CD4-positive, alpha-beta memory T cell (primary cell): ENCODE measurements at regions not wholly inside any gene's neighbourhood (a gene's known extent, or its start where the extent isn't known, plus 50 kb on each side); places are given as distances from the start of the nearest gene placed in this dataset.

ENCODE experiments used
- CTCF ChIA-PET: fragments of 350-600 bp; sonication (Branson Sonifier 250); formaldehyde crosslinking; loops from one replicate; lab custom pipeline; 2021; ENCODE audit warnings: inconsistent platforms; ENCODE audit not compliant: partially characterized antibody; lab: Charles Lee
- POLR2A ChIA-PET: fragments of 350-600 bp; sonication (Branson Sonifier 250); formaldehyde crosslinking; loops from one replicate; lab custom pipeline; 2021; ENCODE audit not compliant: partially characterized antibody; lab: Charles Lee
- DNase-seq, 5 donors: peaks; one replicate each; pipeline versions ENCODE4 v3.0.0 to v3.0.0-alpha.2; 2020 to 2022; ENCODE audit warnings: mixed read lengths in 1 of 5
- H3K27ac ChIP-seq: one replicate; pipeline ENCODE4 v1.7.0; 2013; ENCODE audit warnings: low read depth, low read length
- H3K27me3 ChIP-seq: 2 replicates; pipeline ENCODE4 v1.7.0; 2013; ENCODE audit warnings: mild to moderate bottlenecking, low read length, moderate library complexity; ENCODE audit not compliant: insufficient read depth
- H3K36me3 ChIP-seq: 2 replicates; pipeline ENCODE4 v1.7.0; 2013; ENCODE audit warnings: mild to moderate bottlenecking, low read length, moderate library complexity; ENCODE audit not compliant: insufficient read depth
- H3K4me1 ChIP-seq: 2 replicates; pipeline ENCODE4 v1.7.0; 2013; ENCODE audit warnings: mild to moderate bottlenecking, low read length, moderate library complexity; ENCODE audit not compliant: insufficient read depth
- H3K4me3 ChIP-seq, 2 donors: one replicate each; pipeline ENCODE4 v1.7.0; 2013; ENCODE audit warnings: low read length in 2 of 2, mild to moderate bottlenecking in 1 of 2
- H3K9me3 ChIP-seq, 2 donors: one replicate each; pipeline ENCODE4 v1.7.0; 2013; ENCODE audit warnings: low read length in 2 of 2, control low read depth in 1 of 2; ENCODE audit not compliant: control insufficient read depth in 1 of 2
- H3K27ac Mint-ChIP-seq, 7 donors: one replicate each; pipeline ENCODE4 v1.8.0; 2020 to 2021; ENCODE audit warnings: mixed read lengths in 7 of 7, mild to moderate bottlenecking in 6 of 7, inconsistent platforms in 3 of 7, moderate library complexity in 3 of 7
- H3K27me3 Mint-ChIP-seq, 2 donors: one replicate each; pipeline ENCODE4 v1.8.0; 2020 to 2021; ENCODE audit warnings: mixed read lengths in 2 of 2
- H3K36me3 Mint-ChIP-seq, 2 donors: one replicate each; pipeline ENCODE4 v1.8.0; 2020 to 2021; ENCODE audit warnings: mixed read lengths in 2 of 2, inconsistent platforms in 1 of 2, mild to moderate bottlenecking in 1 of 2
- H3K4me1 Mint-ChIP-seq, 4 donors: one replicate each; pipeline ENCODE4 v1.8.0; 2020 to 2021; ENCODE audit warnings: mixed read lengths in 4 of 4, mild to moderate bottlenecking in 1 of 4
- H3K4me3 Mint-ChIP-seq, 8 donors: one replicate each; pipeline ENCODE4 v1.8.0; 2020 to 2021; ENCODE audit warnings: mixed read lengths in 8 of 8, mild to moderate bottlenecking in 7 of 8, moderate library complexity in 6 of 8, inconsistent platforms in 3 of 8
- H3K9me3 Mint-ChIP-seq, 8 donors: one replicate each; pipeline ENCODE4 v1.8.0; 2020 to 2021; ENCODE audit warnings: mixed read lengths in 8 of 8, mild to moderate bottlenecking in 5 of 8, inconsistent platforms in 3 of 8, moderate library complexity in 1 of 8
- intact Hi-C: fragments of 100-400 bp; cut with micrococcal nuclease; formaldehyde crosslinking; loops from one replicate; pipeline ENCODE4 v1.15.1; 2023

- Histone ChIP-seq H3K27me3 (no peaks in the 10 kb centered on the region), H3K4me3 (no peak overlapping the region), H3K27ac (no peak overlapping the region), H3K4me1 (peaks cover 17% of the 10 kb centered on the region), H3K9me3 (no peaks in the 10 kb centered on the region), H3K36me3 (no peaks in the 10 kb centered on the region)
- peaks cover 18 to 36% of the 10 kb centered on the region in 2 donors for H3K36me3 Mint-ChIP-seq
- peak overlapping the region in 2 of 7 donors; percentile 42 to 46 for H3K27ac Mint-ChIP-seq
- no peak for DNase-seq
- CTCF ChIA-PET = no interaction called here
- H3K4me3 Mint-ChIP-seq = peak overlapping the region in 3 of 8 donors; percentile 1 to 32 (median 22)
- peaks cover 30 to 48% (median 37%) of the 10 kb centered on the region in 4 donors for H3K4me1 Mint-ChIP-seq
- no peaks in the 10 kb centered on the region for H3K27me3 Mint-ChIP-seq
- H3K9me3 Mint-ChIP-seq = peaks cover 0 to 20% (median 8%) of the 10 kb centered on the region in 8 donors
- POLR2A ChIA-PET = no interaction called here
- intact Hi-C loops = no loop called here
Observed at GRCh38 chr10:60576130-60577069, 186.7 kb upstream of the ANK3 start.

- no peak for DNase-seq
- no peaks in the 10 kb centered on the region for H3K27me3 ChIP-seq
- H3K4me3 ChIP-seq = no peak overlapping the region
- Mint-ChIP-seq H3K27me3 (no peaks in the 10 kb centered on the region), H3K36me3 (peaks cover 15 to 37% of the 10 kb centered on the region in 2 donors), H3K4me3 (no peak overlapping the region), H3K4me1 (peaks cover 34 to 54% (median 39%) of the 10 kb centered on the region in 4 donors), H3K9me3 (peaks cover 0 to 20% (median 8%) of the 10 kb centered on the region in 8 donors), H3K27ac (peak overlapping the region in 1 of 7 donors; percentile 14)
- intact Hi-C loops = no loop called here
- no peak overlapping the region for H3K27ac ChIP-seq
- H3K9me3 ChIP-seq = no peaks in the 10 kb centered on the region
- ChIA-PET POLR2A (no interaction called here), CTCF (no interaction called here)
- peaks cover 17% of the 10 kb centered on the region for H3K4me1 ChIP-seq
- no peaks in the 10 kb centered on the region for H3K36me3 ChIP-seq
Observed at GRCh38 chr10:60575105-60575504, 185.4 kb upstream of the ANK3 start.

GRCh38 chr10:60574388-60574787 lies 184.7 kb upstream of the ANK3 start:
- ChIA-PET POLR2A (no interaction called here), CTCF (no interaction called here)
- Histone ChIP-seq H3K36me3 (no peaks in the 10 kb centered on the region), H3K4me3 (no peak overlapping the region), H3K4me1 (peaks cover 17% of the 10 kb centered on the region), H3K9me3 (no peaks in the 10 kb centered on the region), H3K27me3 (no peaks in the 10 kb centered on the region), H3K27ac (no peak overlapping the region)
- Mint-ChIP-seq H3K27ac (peak overlapping the region in 1 of 7 donors; percentile 36), H3K4me1 (peaks cover 35 to 54% (median 40%) of the 10 kb centered on the region in 4 donors), H3K27me3 (no peaks in the 10 kb centered on the region), H3K4me3 (peak overlapping the region in 1 of 8 donors; percentile 10), H3K36me3 (peaks cover 16 to 31% of the 10 kb centered on the region in 2 donors), H3K9me3 (peaks cover 0 to 18% (median 7%) of the 10 kb centered on the region in 8 donors)
- intact Hi-C loops = no loop called here
- DNase-seq = no peak

- CTCF ChIA-PET = no interaction called here
- H3K27ac Mint-ChIP-seq = peak overlapping the region in 3 of 7 donors; percentile 7 to 17 (median 17)
Observed at GRCh38 chr10:60573336-60573735, 183.7 kb upstream of the ANK3 start.

GRCh38 chr10:60572511-60573194 lies 183.0 kb upstream of the ANK3 start:
- Histone ChIP-seq H3K27me3 (no peaks in the 10 kb centered on the region), H3K36me3 (no peaks in the 10 kb centered on the region), H3K4me3 (no peak overlapping the region), H3K27ac (no peak overlapping the region), H3K9me3 (no peaks in the 10 kb centered on the region), H3K4me1 (peaks cover 17% of the 10 kb centered on the region)
- peaks cover 34 to 60% (median 43%) of the 10 kb centered on the region in 4 donors for H3K4me1 Mint-ChIP-seq
- H3K27ac Mint-ChIP-seq = peak overlapping the region in 6 of 7 donors; percentile 5 to 78 (median 38)
- H3K4me3 Mint-ChIP-seq = peak overlapping the region; percentile 17 to 83 (median 78)
- DNase-seq = peak in 2 of 5 donors; percentile 3 to 31
- H3K27me3 Mint-ChIP-seq = no peaks in the 10 kb centered on the region
- H3K36me3 Mint-ChIP-seq = peaks cover 10 to 29% of the 10 kb centered on the region in 2 donors
- H3K9me3 Mint-ChIP-seq = peaks cover 2 to 13% (median 6%) of the 10 kb centered on the region in 8 donors
- ChIA-PET POLR2A (no interaction called here), CTCF (no interaction called here)
- intact Hi-C loops = no loop called here

More at GRCh38 chr10:60573336-60573735, 183.7 kb upstream of the ANK3 start:
- intact Hi-C loops = no loop called here
- H3K27ac ChIP-seq = no peak overlapping the region
- no peaks in the 10 kb centered on the region for H3K9me3 ChIP-seq
- Mint-ChIP-seq H3K4me3 (peak overlapping the region; percentile 29 to 83 (median 78)), H3K27me3 (no peaks in the 10 kb centered on the region), H3K4me1 (peaks cover 34 to 54% (median 39%) of the 10 kb centered on the region in 4 donors), H3K9me3 (peaks cover 0 to 12% (median 4%) of the 10 kb centered on the region in 8 donors), H3K36me3 (peaks cover 12 to 28% of the 10 kb centered on the region in 2 donors)
- POLR2A ChIA-PET = no interaction called here
- DNase-seq = peak in 2 of 5 donors; percentile 5 to 43
- H3K4me1 ChIP-seq = peaks cover 17% of the 10 kb centered on the region
- no peak overlapping the region for H3K4me3 ChIP-seq
- H3K27me3 ChIP-seq = no peaks in the 10 kb centered on the region
- H3K36me3 ChIP-seq = no peaks in the 10 kb centered on the region

- H3K4me3 ChIP-seq = no peak overlapping the region
- POLR2A ChIA-PET = no interaction called here
- intact Hi-C loops = no loop called here
- H3K9me3 ChIP-seq = no peaks in the 10 kb centered on the region
- Mint-ChIP-seq H3K27ac (no peak overlapping the region), H3K9me3 (peaks cover 0 to 15% (median 5%) of the 10 kb centered on the region in 8 donors), H3K36me3 (peaks cover 5 to 29% of the 10 kb centered on the region in 2 donors), H3K4me1 (peaks cover 35 to 60% (median 39%) of the 10 kb centered on the region in 4 donors), H3K4me3 (no peak overlapping the region), H3K27me3 (no peaks in the 10 kb centered on the region)
- H3K36me3 ChIP-seq = no peaks in the 10 kb centered on the region
- H3K4me1 ChIP-seq = peaks cover 21% of the 10 kb centered on the region
- no peak overlapping the region for H3K27ac ChIP-seq
- DNase-seq = no peak
- no peaks in the 10 kb centered on the region for H3K27me3 ChIP-seq
- CTCF ChIA-PET = no interaction called here
Observed at GRCh38 chr10:60570896-60571295, 181.2 kb upstream of the ANK3 start.
